HG03280 (cell line): ENCODE measurements at regions not wholly inside any gene's neighbourhood (a gene's known extent, or its start where the extent isn't known, plus 50 kb on each side); places are given as distances from the start of the nearest gene placed in this dataset.

Experiments
- ATAC-seq: cut with Tn5 transposase; IDR thresholded peaks from one replicate; pipeline ENCODE4 v1.9.1; 2021; ENCODE audit warnings: mild to moderate bottlenecking, moderate library complexity; ENCODE audit not compliant: unreplicated experiment

GRCh38 chr5:161235569-161235968 is 311.0 kb downstream of the GABRB2 start:
- ATAC-seq: no peak

- no peak for ATAC-seq
Observed at GRCh38 chr5:161233553-161233952, 313.0 kb downstream of the GABRB2 start.

- no peak for ATAC-seq
Observed at GRCh38 chr5:161230221-161230620, 316.3 kb downstream of the GABRB2 start.

DNA sequence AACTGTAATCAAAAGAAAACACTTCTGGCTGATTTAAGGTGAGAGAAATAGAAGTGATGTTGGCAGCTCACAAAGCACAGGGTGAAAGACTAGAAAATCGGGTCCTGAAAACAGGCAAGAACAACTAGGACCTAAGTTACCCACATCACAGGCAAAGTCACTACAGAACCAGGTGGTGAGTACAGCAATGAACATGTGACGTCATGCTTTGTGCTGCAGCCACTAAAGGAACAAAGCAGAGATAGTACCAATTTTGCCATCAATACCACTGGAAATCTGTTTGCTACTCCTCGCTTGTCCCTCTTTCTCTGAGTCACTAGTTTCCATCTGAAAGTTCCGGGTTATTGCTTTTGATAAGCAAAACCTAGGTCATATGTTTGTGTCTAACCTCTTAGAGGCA is 326.7 kb downstream of the GABRB2 start:
- no peak for ATAC-seq

GRCh38 chr5:161216877-161217276 is 329.6 kb downstream of the GABRB2 start:
- no peak for ATAC-seq

DNA sequence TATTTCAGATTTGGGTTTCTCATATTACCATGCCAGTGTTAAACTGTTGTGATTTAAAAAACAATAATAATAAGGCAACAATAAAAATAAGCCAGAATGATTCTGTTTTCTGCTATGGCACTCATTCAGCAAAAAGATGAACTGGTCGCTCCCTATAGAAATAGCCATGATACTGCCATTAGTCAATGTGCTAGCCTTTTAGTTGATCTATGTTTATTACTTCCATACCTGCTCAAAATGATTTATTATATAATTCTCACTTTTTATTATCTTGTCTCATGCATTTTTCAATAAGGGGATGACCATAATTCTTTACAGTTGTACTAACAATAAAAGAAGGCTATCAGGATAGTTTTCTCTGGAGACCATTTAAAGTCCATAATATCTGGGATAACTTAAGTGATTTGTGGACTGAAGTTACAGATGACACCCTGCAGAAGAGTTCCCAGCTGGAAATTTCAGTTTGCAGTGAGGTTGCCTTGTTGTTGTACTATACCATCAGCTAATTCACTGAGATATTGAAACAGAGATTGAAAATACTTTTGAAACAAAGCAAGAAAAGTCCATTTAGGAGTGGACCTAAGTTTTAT is 334.3 kb downstream of the GABRB2 start:
- ATAC-seq: no peak

DNA sequence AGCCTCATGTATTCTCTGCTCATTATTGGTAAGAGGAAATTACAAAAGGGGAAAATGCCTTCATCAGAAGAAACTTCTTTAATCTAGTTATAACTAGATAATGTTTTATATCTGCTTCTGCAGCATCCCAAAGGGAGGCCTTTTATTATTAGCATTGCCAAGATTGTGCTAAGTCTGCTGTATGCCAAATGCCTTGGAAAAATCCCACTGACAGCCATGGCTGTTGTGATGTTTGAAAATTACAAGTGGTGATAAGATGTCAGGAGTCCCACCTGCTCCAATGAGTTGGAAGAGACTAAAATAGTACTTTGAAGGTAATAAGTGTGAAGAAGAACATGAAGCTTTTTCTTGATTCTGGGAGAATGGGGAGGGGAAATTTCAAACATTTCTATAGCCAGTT is 345.0 kb downstream of the GABRB2 start:
- ATAC-seq: no peak

GRCh38 chr5:161190778-161191177 is 338.8 kb upstream of the ATP10B start:
- no peak for ATAC-seq

GRCh38 chr5:161190086-161190485 is 338.1 kb upstream of the ATP10B start:
- ATAC-seq: no peak

DNA sequence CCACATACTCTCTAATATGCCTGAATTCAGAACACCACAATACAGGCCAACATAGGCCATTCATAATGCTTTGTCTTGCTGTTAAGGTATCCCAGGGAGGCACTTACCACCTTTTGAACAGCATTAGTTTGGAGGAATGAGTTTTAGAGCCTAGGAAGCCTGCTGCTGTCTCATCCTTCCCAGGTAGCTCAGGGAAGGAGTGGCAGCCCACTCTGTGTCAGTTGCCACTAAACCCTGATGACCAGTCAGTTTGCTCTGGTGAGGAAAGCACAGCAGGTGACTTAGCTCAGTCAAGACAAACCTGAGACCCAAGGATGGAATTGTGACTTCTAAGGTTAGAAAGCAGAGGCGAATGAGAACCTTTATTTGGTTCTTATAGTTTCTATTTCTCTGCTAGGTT is 337.4 kb upstream of the ATP10B start:
- ATAC-seq: no peak

GRCh38 chr5:161183559-161183958 is 331.5 kb upstream of the ATP10B start:
- no peak for ATAC-seq

DNA sequence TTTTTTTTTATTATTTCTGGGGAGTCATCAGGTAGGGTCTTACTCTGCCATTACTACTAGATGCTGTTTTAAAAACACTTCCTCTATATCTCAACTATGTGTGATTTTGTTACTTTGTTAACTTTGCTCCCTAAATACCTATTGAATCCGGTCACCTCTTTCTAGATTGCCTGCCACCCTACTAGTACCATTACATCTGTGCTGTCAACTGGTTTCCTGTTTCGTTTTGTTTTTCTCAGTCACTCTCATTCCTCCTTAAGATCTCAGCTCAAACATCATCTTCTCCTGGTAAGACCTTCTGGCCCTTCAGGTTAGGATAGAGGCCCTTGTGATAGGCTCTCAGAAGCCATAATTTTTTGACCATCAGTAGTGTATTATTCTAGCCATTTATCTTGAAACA is 324.2 kb upstream of the ATP10B start:
- no peak for ATAC-seq

GRCh38 chr5:161169776-161170175 is 317.8 kb upstream of the ATP10B start:
- ATAC-seq: no peak

- no peak for ATAC-seq
Observed at GRCh38 chr5:161167016-161167767, 315.2 kb upstream of the ATP10B start.

DNA sequence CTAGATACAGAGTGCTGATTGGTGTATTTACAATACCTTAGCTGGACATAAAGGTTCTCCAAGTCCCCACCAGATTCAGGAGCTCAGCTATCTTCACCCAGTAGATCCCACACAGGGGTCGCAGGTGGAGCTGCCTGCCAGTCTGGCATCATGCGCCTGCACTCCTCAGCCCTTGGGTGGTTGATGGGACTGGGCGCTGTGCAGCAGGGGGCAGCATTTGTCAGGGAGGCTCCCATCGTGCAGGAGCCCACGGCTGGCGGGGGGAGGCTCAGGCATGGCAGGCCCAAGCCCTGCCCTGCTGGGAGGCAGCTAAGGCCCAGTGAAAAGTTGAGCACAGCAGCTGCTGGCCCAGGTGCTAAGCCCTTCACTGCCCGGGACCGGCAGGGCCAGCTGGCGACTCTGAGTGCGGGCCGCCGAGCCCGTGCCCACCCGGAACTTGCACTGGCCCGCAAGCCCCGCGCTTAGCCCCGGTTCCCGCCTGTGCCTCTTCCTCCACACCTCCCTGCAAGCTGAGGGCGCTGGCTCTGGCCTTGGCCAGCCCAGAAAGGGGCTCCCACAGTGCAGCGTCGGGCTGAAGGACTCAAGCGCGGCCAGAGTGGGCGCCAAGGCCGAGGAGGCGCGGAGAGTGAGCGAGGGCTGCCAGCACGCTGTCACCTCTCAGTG is 314.1 kb upstream of the ATP10B start:
- no peak for ATAC-seq

DNA sequence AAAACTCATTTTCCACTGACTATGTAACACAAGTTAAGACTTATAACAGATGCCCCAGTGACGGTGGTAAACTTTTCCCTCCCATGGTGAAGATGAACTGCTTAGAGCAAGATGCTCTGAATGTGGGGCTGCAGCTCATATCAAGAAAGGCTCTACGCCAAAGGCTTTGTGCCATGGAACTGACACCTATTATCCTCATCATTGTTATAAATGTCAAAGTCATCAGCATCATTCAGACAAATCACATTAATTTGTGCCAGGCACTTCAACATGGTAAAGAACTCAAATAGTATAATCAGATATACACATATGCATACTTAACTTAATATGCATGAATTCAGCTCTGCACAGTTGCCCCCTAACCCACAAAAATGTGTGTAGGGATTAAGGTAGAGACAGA is 305.9 kb upstream of the ATP10B start:
- ATAC-seq: no peak

- no peak for ATAC-seq
Observed at GRCh38 chr5:161155451-161155850, 303.4 kb upstream of the ATP10B start.

DNA sequence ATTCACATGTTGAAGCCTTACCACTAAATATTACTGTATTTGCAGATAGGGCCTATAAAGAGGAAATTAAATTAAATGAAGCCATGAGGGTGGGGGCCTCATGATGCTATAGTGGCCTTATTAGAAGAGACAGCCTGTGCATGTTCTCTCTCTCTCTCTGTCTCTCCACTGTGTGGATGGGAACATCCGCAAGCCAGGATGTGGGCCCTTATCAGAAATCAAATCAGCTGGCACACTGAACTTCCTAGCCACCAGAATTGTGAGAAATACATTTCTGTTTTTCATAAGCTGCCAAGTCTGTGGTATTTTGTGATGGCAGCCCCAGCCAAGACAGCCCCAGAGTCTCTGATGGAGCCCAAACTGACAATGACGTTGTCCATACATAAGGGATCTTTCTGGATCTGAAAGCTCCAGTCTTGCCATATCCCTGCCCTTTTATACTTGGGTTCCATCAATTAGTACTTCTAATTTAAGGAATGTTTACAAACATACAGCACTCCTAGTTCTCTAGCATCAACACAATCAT is 300.5 kb upstream of the ATP10B start:
- ATAC-seq: no peak

- ATAC-seq: no peak
Observed at GRCh38 chr5:161150441-161150988, 298.5 kb upstream of the ATP10B start.

DNA sequence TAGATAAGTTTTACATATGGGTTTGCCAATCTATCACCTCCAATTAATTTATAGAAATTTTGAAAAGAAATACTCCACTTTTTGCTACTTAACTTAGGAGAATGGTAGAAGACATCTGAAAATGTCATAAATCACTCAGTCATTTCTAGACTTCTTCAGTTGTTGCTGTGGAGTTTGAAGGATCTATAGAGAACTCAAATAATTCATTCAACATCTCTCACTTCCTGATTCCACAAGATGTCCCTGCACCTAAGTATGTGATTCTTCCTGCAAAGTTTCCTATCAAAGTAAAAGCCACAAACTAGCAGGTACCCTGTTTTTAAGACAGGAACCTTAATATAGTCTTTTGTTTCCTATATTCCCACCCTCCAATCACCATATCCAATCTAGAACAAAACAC is 297.1 kb upstream of the ATP10B start:
- ATAC-seq: no peak

DNA sequence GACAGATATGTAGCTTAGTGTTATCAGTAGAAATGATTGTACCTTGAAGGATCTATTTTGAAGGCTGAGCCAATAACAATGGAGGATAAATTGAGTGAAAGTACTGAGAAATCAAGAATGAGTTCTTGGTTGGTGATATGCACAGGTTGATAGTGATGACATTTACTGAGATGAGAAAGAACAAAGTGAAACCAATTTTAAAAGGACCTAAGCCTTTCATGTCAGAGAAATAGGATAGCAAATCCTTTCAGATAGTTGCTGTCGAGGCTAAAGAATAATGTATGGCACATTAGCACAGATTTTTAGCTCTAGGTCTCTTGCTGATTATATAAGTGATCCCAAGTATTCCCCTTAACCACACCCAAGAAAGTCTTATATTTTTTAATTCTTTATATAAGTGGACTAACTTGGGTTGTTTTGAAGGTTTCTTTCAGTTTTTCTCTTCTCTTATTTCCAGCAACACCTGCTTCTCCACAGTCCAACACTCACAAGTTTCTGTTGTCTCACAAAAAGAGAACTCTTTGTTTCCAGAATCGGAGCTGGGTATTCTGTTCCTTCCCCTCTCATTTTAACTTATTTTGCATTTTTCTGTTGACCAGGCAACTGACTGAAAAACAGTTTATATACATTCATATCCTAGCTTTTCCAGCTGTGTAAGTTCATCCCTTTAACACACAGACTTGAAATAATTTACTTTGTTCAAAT is 286.9 kb upstream of the ATP10B start:
- no peak for ATAC-seq
